Stomach (tissue), 4 donors: ENCODE measurements at regions not wholly inside any gene's neighbourhood (a gene's known extent, or its start where the extent isn't known, plus 50 kb on each side); places are given as distances from the start of the nearest gene placed in this dataset.

Experiments
- CTCF ChIP-seq, 7 experiments: fragments of 450-650 bp in 4 of 7; fragments of 200-600 bp in 3 of 7; sonication (generic) in 3 of 7; IDR thresholded peaks; one replicate each; pipeline ENCODE4 v1.5.1; 2016 to 2019; ENCODE audit warnings: antibody characterized with exemption in 7 of 7, control low read depth in 2 of 7, mild to moderate bottlenecking in 1 of 7
- EP300 ChIP-seq: sonication (generic); formaldehyde crosslinking; IDR thresholded peaks from one replicate; pipeline ENCODE4 v1.6.1; 2017; ENCODE audit warnings: antibody characterized with exemption
- POLR2A ChIP-seq, 4 donors: fragments of 450-650 bp; IDR thresholded peaks; one replicate each; pipeline ENCODE4 v1.6.1; 2016; ENCODE audit warnings: antibody characterized with exemption in 4 of 4, control low read depth in 2 of 4, mild to moderate bottlenecking in 1 of 4, moderate library complexity in 1 of 4

GRCh38 chr10:113309791-113310190, 243.1 kb upstream of the HABP2 start:
- no peak for TF ChIP-seq CTCF (IDR thresholded peaks at IDR 0.05)
- TF ChIP-seq EP300 = no peak
- no peak for TF ChIP-seq POLR2A (IDR thresholded peaks at IDR 0.05)
